ENCODE measurements at regions not wholly inside any gene's neighbourhood (a gene's known extent, or its start where the extent isn't known, plus 50 kb on each side); places are given as distances from the start of the nearest gene placed in this dataset.

DNA sequence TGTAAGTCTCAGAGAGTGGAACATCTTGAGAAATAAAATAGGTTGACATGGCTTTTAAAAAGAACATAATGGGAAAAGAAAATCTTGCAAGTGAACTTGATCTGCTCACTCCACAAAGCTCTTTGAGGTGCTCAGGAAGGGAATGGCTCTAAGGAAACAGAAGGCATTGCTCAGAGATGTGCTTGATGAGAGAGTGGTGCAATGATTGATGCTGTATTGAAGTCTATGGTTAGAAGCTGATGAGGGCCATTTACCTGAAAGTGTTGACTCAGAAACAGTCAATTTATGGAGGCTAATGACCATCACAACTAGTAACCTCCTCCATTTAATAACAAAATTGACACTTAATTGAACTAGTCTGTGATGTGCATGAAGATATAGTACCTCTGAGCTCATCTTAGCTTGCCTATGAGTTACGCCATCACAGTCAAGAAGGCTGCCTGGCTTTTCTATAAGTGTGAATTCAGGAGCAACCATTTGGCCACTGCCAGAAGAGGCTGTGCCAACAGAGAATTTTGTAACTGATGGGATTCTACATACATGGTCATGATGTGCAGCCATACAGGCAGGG, 639.1 kb downstream of the JRKL start:
- Histone ChIP-seq H3K27me3 (ENCODE audit: control insufficient read depth in 2 of 2, insufficient read depth in 2 of 2, low read length in 2 of 2) (no peaks in the 10 kb centered on the region), H4K20me1 (replicated peaks; ENCODE audit: control insufficient read depth, insufficient read depth, low read length) (no peaks in the 10 kb centered on the region), H3K4me3 (no peak overlapping the region), H2AFZ (ENCODE audit: low read depth, low read length) (no peak overlapping the region), H3K9me3 (replicated peaks; ENCODE audit: control insufficient read depth, insufficient read depth, low read depth, low read length) (no peaks in the 10 kb centered on the region; the same call in 1 of the 2 replicates), H3K9me1 (ENCODE audit: control insufficient read depth, insufficient read depth, low read length) (no peaks in the 10 kb centered on the region), H3K36me3 (ENCODE audit: control insufficient read depth, insufficient read depth, low read length) (no peaks in the 10 kb centered on the region), H3K79me2 (ENCODE audit: control insufficient read depth, insufficient read depth, low read length) (no peaks in the 10 kb centered on the region), H3K4me1 (replicated peaks in 1 of 2; ENCODE audit: control insufficient read depth in 2 of 2, insufficient read depth in 2 of 2, low read length in 2 of 2) (no peaks in the 10 kb centered on the region), H3K9ac (ENCODE audit: insufficient read depth in 1 of 2, low read depth in 2 of 2, low read length in 2 of 2) (no peak overlapping the region), H3K4me2 (ENCODE audit: insufficient read depth, low read length) (no peak overlapping the region), H3K27ac (ENCODE audit: extremely low read depth, low read depth, low read length) (no peak overlapping the region)
- WGBS (ENCODE audit: insufficient coverage, low coverage, missing lambda C conversion rate) = 8% methylated on average over 1 of the region's 1 CpG
- in situ Hi-C loops (cut with MboI) = no loop called here
- BruUV-seq (replicated peaks) = no TSS peak
- intact Hi-C loops (cut with micrococcal nuclease) = no loop called here
- DNase-seq (ENCODE audit: extremely low read depth in 1 of 4, low spot score in 3 of 4) (no peak), ATAC-seq (no peak), FAIRE-seq (no peak)
- ChIA-PET POLR2A (no interaction called here), CTCF (ENCODE audit: low intra/inter-chr PET ratio) (no interaction called here)
- TF ChIP-seq ETV5 (CRISPR knock-in tag; IDR thresholded peaks at IDR 0.05; ENCODE audit: low read depth) = no peak
- TF ChIP-seq, protein P1, sequence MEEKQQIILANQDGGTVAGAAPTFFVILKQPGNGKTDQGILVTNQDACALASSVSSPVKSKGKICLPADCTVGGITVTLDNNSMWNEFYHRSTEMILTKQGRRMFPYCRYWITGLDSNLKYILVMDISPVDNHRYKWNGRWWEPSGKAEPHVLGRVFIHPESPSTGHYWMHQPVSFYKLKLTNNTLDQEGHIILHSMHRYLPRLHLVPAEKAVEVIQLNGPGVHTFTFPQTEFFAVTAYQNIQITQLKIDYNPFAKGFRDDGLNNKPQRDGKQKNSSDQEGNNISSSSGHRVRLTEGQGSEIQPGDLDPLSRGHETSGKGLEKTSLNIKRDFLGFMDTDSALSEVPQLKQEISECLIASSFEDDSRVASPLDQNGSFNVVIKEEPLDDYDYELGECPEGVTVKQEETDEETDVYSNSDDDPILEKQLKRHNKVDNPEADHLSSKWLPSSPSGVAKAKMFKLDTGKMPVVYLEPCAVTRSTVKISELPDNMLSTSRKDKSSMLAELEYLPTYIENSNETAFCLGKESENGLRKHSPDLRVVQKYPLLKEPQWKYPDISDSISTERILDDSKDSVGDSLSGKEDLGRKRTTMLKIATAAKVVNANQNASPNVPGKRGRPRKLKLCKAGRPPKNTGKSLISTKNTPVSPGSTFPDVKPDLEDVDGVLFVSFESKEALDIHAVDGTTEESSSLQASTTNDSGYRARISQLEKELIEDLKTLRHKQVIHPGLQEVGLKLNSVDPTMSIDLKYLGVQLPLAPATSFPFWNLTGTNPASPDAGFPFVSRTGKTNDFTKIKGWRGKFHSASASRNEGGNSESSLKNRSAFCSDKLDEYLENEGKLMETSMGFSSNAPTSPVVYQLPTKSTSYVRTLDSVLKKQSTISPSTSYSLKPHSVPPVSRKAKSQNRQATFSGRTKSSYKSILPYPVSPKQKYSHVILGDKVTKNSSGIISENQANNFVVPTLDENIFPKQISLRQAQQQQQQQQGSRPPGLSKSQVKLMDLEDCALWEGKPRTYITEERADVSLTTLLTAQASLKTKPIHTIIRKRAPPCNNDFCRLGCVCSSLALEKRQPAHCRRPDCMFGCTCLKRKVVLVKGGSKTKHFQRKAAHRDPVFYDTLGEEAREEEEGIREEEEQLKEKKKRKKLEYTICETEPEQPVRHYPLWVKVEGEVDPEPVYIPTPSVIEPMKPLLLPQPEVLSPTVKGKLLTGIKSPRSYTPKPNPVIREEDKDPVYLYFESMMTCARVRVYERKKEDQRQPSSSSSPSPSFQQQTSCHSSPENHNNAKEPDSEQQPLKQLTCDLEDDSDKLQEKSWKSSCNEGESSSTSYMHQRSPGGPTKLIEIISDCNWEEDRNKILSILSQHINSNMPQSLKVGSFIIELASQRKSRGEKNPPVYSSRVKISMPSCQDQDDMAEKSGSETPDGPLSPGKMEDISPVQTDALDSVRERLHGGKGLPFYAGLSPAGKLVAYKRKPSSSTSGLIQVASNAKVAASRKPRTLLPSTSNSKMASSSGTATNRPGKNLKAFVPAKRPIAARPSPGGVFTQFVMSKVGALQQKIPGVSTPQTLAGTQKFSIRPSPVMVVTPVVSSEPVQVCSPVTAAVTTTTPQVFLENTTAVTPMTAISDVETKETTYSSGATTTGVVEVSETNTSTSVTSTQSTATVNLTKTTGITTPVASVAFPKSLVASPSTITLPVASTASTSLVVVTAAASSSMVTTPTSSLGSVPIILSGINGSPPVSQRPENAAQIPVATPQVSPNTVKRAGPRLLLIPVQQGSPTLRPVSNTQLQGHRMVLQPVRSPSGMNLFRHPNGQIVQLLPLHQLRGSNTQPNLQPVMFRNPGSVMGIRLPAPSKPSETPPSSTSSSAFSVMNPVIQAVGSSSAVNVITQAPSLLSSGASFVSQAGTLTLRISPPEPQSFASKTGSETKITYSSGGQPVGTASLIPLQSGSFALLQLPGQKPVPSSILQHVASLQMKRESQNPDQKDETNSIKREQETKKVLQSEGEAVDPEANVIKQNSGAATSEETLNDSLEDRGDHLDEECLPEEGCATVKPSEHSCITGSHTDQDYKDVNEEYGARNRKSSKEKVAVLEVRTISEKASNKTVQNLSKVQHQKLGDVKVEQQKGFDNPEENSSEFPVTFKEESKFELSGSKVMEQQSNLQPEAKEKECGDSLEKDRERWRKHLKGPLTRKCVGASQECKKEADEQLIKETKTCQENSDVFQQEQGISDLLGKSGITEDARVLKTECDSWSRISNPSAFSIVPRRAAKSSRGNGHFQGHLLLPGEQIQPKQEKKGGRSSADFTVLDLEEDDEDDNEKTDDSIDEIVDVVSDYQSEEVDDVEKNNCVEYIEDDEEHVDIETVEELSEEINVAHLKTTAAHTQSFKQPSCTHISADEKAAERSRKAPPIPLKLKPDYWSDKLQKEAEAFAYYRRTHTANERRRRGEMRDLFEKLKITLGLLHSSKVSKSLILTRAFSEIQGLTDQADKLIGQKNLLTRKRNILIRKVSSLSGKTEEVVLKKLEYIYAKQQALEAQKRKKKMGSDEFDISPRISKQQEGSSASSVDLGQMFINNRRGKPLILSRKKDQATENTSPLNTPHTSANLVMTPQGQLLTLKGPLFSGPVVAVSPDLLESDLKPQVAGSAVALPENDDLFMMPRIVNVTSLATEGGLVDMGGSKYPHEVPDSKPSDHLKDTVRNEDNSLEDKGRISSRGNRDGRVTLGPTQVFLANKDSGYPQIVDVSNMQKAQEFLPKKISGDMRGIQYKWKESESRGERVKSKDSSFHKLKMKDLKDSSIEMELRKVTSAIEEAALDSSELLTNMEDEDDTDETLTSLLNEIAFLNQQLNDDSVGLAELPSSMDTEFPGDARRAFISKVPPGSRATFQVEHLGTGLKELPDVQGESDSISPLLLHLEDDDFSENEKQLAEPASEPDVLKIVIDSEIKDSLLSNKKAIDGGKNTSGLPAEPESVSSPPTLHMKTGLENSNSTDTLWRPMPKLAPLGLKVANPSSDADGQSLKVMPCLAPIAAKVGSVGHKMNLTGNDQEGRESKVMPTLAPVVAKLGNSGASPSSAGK (IDR thresholded peaks at IDR 0.05) = no peak
- no peak for TF ChIP-seq FOXJ3 (CRISPR knock-in tag; IDR thresholded peaks at IDR 0.05)
- TF ChIP-seq TCF3 (CRISPR knock-in tag; IDR thresholded peaks at IDR 0.05) = no peak
- TF ChIP-seq SIX5 (IDR thresholded peaks at IDR 0.05; ENCODE audit: borderline replicate concordance in 1 of 2, insufficient read depth in 1 of 2, low read depth in 1 of 2, low read length in 2 of 2) = no peak
- TF ChIP-seq ZNF589 (CRISPR knock-in tag; IDR thresholded peaks at IDR 0.05; ENCODE audit: low read depth) = no peak
- no peak for TF ChIP-seq STAG1 (CRISPR knock-in tag; IDR thresholded peaks at IDR 0.05; ENCODE audit: borderline replicate concordance)
- TF ChIP-seq MNT (conservative IDR thresholded peaks at IDR 0.05) = no peak
- no peak for TF ChIP-seq SMARCE1 (IDR thresholded peaks at IDR 0.05)
- TF ChIP-seq NR1H2 (CRISPR knock-in tag; IDR thresholded peaks at IDR 0.05) = no peak

Measured in K562 (cell line).